ENCODE measurements at regions not wholly inside any gene's neighbourhood (a gene's known extent, or its start where the extent isn't known, plus 50 kb on each side); places are given as distances from the start of the nearest gene placed in this dataset.

DNA sequence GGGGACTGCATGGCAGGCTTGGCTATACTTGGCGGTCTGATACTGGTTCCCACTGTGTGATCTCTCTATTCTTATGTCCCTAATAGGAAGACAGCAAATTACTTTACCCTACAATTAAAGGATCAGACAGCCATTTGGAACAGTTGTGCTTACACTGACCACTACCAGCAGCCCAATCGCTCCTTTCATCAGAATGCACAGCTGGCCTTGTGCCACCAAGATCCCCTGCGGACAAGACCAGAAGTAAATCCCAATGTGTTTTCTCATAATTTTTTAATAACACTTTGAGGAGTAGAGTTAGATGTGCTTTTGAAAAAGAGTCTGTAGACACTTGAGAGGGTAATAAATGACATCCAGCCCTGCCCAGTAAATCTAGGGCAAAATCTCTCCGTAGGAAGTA, 297.2 kb upstream of the ZNF32 start:
- TF ChIP-seq POLR2A (IDR thresholded peaks at IDR 0.05): no peak
- TF ChIP-seq, protein P1, sequence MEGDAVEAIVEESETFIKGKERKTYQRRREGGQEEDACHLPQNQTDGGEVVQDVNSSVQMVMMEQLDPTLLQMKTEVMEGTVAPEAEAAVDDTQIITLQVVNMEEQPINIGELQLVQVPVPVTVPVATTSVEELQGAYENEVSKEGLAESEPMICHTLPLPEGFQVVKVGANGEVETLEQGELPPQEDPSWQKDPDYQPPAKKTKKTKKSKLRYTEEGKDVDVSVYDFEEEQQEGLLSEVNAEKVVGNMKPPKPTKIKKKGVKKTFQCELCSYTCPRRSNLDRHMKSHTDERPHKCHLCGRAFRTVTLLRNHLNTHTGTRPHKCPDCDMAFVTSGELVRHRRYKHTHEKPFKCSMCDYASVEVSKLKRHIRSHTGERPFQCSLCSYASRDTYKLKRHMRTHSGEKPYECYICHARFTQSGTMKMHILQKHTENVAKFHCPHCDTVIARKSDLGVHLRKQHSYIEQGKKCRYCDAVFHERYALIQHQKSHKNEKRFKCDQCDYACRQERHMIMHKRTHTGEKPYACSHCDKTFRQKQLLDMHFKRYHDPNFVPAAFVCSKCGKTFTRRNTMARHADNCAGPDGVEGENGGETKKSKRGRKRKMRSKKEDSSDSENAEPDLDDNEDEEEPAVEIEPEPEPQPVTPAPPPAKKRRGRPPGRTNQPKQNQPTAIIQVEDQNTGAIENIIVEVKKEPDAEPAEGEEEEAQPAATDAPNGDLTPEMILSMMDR (IDR thresholded peaks at IDR 0.05): no peak
- TF ChIP-seq EP300 (IDR thresholded peaks at IDR 0.05): no peak

All from tibial nerve (tissue), 4 donors.